PC-3 (cell line): ENCODE measurements at regions not wholly inside any gene's neighbourhood (a gene's known extent, or its start where the extent isn't known, plus 50 kb on each side); places are given as distances from the start of the nearest gene placed in this dataset.

ENCODE experiments used
- EZH2 ChIP-seq: fragments of 300-600 bp; sonication (generic); IDR thresholded peaks from one replicate; pipeline ENCODE4 v1.6.1; 2017; ENCODE audit warnings: antibody characterized with exemption, mild to moderate bottlenecking, low read length; ENCODE audit not compliant: unreplicated experiment
- EZH2phosphoT487 ChIP-seq: fragments of 300-600 bp; sonication (generic); IDR thresholded peaks from 2 replicates; pipeline ENCODE4 v1.6.1; 2018; ENCODE audit warnings: mild to moderate bottlenecking, antibody characterized with exemption, low read length, borderline replicate concordance
- TF ChIP-seq, protein P1 (sequence below): fragments of 300-600 bp; sonication (generic); conservative IDR thresholded peaks from 2 replicates; pipeline ENCODE4 v1.5.1; 2017; ENCODE audit warnings: antibody characterized with exemption, low read depth, mild to moderate bottlenecking, low read length

DNA sequence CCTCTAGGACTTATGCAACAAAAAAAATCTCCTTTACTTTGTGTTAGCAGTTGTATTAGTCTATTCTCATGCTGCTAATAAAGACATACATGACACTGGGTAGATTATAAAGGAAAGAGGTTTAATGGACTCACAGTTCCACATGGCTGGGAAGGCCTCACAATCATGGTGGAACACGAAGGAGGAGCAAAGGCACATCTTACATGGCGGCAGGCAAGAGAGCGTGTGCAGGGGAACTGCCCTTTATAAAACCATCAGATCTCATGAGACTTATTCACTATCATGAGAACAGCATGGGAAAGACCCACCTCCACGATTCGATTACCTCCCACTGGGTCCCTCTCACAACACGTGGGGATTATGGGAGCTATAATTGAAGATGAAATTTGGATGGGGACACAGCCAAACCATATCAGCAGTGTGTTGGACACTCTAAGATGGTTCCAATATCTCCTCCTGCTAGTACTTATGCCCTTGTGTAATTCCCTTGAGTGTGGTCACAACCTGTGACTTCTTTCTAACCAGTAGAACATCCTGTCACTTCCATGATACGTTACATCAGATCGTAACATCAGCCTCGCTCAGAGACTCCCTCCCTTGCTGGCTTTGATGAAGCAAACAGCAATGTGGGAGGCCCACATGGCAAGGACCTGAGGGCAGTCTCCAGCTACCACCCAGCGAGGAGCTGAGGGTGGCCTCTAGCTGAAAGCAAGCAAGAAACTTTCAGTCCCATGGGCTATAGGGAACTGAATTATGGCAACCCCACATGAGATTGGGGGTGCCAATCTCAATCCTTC lies 113.5 kb upstream of the PITX1 start:
- TF ChIP-seq, protein P1, sequence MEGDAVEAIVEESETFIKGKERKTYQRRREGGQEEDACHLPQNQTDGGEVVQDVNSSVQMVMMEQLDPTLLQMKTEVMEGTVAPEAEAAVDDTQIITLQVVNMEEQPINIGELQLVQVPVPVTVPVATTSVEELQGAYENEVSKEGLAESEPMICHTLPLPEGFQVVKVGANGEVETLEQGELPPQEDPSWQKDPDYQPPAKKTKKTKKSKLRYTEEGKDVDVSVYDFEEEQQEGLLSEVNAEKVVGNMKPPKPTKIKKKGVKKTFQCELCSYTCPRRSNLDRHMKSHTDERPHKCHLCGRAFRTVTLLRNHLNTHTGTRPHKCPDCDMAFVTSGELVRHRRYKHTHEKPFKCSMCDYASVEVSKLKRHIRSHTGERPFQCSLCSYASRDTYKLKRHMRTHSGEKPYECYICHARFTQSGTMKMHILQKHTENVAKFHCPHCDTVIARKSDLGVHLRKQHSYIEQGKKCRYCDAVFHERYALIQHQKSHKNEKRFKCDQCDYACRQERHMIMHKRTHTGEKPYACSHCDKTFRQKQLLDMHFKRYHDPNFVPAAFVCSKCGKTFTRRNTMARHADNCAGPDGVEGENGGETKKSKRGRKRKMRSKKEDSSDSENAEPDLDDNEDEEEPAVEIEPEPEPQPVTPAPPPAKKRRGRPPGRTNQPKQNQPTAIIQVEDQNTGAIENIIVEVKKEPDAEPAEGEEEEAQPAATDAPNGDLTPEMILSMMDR: no peak
- TF ChIP-seq EZH2phosphoT487: no peak
- no peak for TF ChIP-seq EZH2
